OCI-LY3 (cell line): ENCODE measurements at regions not wholly inside any gene's neighbourhood (a gene's known extent, or its start where the extent isn't known, plus 50 kb on each side); places are given as distances from the start of the nearest gene placed in this dataset.
A peak's percentile ranks its signal among the peaks of the same experiment; 100 is the strongest.
"Not testable (repeated sequence)": the region's sequence is repeated elsewhere in the genome, so short reads cannot be mapped to it uniquely, and the experiment has no call there.

Experiments used
- H2AFZ ChIP-seq: fragments of 200-600, 300-600 bp; shearing (Covaris generic); 2 replicates; pipeline ENCODE4 v1.6.0; 2014; ENCODE audit warnings: antibody characterized with exemption, low read depth, low read length
- H3K27ac ChIP-seq: fragments of 200-600, 300-600 bp; sonication (generic); 2 replicates; pipeline ENCODE4 v1.5.1; 2014; ENCODE audit warnings: mild to moderate bottlenecking, low read length, moderate library complexity, mixed read lengths
- H3K27me3 ChIP-seq: fragments of 200-600, 300-600 bp; sonication (generic); 2 replicates; pipeline ENCODE4 v1.6.1; 2014; ENCODE audit warnings: low read depth, low read length, mixed read lengths
- H3K36me3 ChIP-seq: fragments of 200-600, 300-600 bp; sonication (generic); replicated peaks from 2 replicates; pipeline ENCODE3; 2014; ENCODE audit warnings: low read depth, low read length, mixed read lengths
- H3K4me1 ChIP-seq: fragments of 300-600, 200-600 bp; sonication (generic); 2 replicates; pipeline ENCODE4 v1.6.1; 2014; ENCODE audit warnings: low read length, mixed read lengths
- H3K4me2 ChIP-seq: fragments of 200-600, 300-600 bp; sonication (generic); 2 replicates; pipeline ENCODE4 v1.6.1; 2014; ENCODE audit warnings: low read length, mixed read lengths
- H3K4me3 ChIP-seq: fragments of 300-600, 200-600 bp; sonication (generic); 2 replicates; pipeline ENCODE4 v1.5.1; 2014; ENCODE audit warnings: antibody characterized with exemption, mild to moderate bottlenecking, low read length, moderate library complexity
- H3K79me2 ChIP-seq: fragments of 300-600, 200-600 bp; shearing (Covaris generic); 2 replicates; pipeline ENCODE4 v1.6.1; 2014; ENCODE audit warnings: mild to moderate bottlenecking, low read length, mixed read lengths
- H3K9ac ChIP-seq: fragments of 300-600, 200-600 bp; shearing (Covaris generic); 2 replicates; pipeline ENCODE4 v1.6.0; 2014; ENCODE audit warnings: mild to moderate bottlenecking, low read length, moderate library complexity
- H3K9me3 ChIP-seq: fragments of 200-600, 300-600 bp; shearing (Covaris generic); 2 replicates; pipeline ENCODE4 v1.6.1; 2014; ENCODE audit warnings: low read length, mixed read lengths; ENCODE audit not compliant: insufficient read depth
- H4K20me1 ChIP-seq: fragments of 200-600, 300-600 bp; sonication (generic); 2 replicates; pipeline ENCODE4 v1.6.1; 2016; ENCODE audit warnings: low read length, mixed read lengths; ENCODE audit not compliant: insufficient read depth
- CTCF ChIP-seq: fragments of 200-600, 300-600 bp; sonication (generic); IDR thresholded peaks from 2 replicates; pipeline ENCODE4 v1.5.1; 2014; ENCODE audit warnings: antibody characterized with exemption, low read length, low read depth
- EZH2phosphoT487 ChIP-seq: fragments of 200-600 bp; shearing (Covaris generic); IDR thresholded peaks from 2 replicates; pipeline ENCODE4 v1.6.1; 2018; ENCODE audit warnings: antibody characterized with exemption, mixed run types, low read depth

- Histone ChIP-seq H3K79me2 (no peaks in the 10 kb centered on the region), H2AFZ (no peak overlapping the region), H3K4me1 (peaks cover 19% of the 10 kb centered on the region), H3K9ac (no peak overlapping the region), H3K27ac (no peak overlapping the region), H3K9me3 (no peaks in the 10 kb centered on the region), H3K27me3 (peaks cover 11% of the 10 kb centered on the region), H3K4me3 (no peak overlapping the region), H4K20me1 (no peaks in the 10 kb centered on the region), H3K36me3 (no peaks in the 10 kb centered on the region), H3K4me2 (no peak overlapping the region)
- TF ChIP-seq EZH2phosphoT487, result no peak
- no peak for TF ChIP-seq CTCF
These were observed 97.8 kb upstream of the AKAP13 start for GRCh38 chr15:85282504-85283115.

DNA sequence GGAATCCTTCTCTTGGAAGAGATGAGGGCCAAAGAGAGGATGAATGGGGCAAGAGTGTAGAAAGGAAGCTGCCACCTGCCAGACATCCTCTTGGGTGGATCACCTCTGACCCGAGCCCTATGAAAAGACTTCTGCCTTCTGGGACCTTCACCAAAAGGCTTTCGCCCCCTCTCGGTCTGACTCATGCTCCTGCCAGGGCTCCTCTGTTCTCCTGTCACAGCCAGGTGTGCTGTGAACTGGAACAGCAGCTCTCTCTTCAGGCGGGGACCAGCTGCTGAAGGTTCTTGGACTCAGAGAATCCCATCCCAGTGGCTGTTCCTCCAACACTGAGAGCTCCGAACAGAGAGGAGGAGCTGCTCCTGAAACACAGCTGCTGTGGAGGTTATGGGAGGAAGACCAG lies 96.6 kb upstream of the AKAP13 start:
- H3K36me3 ChIP-seq, H2AFZ ChIP-seq: not testable (repeated sequence)
- H3K4me2 ChIP-seq, result peak overlapping the region; percentile 18; the same call in 1 of the 2 replicates

DNA sequence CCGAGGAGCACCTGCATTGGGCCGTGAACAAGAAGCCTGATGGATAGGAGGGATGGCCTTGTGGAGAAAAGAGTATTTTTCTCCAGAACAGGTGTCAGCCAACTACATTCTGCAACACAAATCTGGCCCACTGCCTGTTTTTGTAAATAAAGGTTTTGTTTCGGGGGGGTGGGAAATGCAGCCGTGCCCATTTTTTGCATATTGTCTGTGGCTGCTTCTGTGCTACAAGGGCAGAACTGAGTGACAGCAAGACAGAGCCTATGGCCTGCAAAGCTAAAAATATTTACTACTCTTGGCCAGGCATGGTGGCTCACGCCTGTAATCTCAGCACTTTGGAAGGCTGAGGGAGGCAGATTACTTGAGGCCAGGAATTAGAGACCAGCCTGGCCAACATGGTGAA lies 95.9 kb upstream of the AKAP13 start:
- no peak overlapping the region for H3K4me3 ChIP-seq
- H3K9me3 ChIP-seq, result no peaks in the 10 kb centered on the region
- no peak overlapping the region for H3K27ac ChIP-seq
- peaks cover 19% of the 10 kb centered on the region for H3K4me1 ChIP-seq
- H2AFZ ChIP-seq, result no peak overlapping the region
- H3K79me2 ChIP-seq, result no peaks in the 10 kb centered on the region
- H3K36me3 ChIP-seq, result no peaks in the 10 kb centered on the region
- H3K4me2 ChIP-seq, result no peak overlapping the region
- H4K20me1 ChIP-seq, result no peaks in the 10 kb centered on the region
- no peak overlapping the region for H3K9ac ChIP-seq
- H3K27me3 ChIP-seq, result peaks cover 22% of the 10 kb centered on the region
- TF ChIP-seq EZH2phosphoT487 (no peak), CTCF (no peak)

More for the DNA sequence above, 96.6 kb upstream of the AKAP13 start:
- not testable (repeated sequence) for H4K20me1 ChIP-seq, H3K4me3 ChIP-seq, H3K27ac ChIP-seq, H3K9ac ChIP-seq, H3K9me3 ChIP-seq, H3K79me2 ChIP-seq
- Histone ChIP-seq H3K4me1 (peaks cover 19% of the 10 kb centered on the region), H3K27me3 (peaks cover 15% of the 10 kb centered on the region)

DNA sequence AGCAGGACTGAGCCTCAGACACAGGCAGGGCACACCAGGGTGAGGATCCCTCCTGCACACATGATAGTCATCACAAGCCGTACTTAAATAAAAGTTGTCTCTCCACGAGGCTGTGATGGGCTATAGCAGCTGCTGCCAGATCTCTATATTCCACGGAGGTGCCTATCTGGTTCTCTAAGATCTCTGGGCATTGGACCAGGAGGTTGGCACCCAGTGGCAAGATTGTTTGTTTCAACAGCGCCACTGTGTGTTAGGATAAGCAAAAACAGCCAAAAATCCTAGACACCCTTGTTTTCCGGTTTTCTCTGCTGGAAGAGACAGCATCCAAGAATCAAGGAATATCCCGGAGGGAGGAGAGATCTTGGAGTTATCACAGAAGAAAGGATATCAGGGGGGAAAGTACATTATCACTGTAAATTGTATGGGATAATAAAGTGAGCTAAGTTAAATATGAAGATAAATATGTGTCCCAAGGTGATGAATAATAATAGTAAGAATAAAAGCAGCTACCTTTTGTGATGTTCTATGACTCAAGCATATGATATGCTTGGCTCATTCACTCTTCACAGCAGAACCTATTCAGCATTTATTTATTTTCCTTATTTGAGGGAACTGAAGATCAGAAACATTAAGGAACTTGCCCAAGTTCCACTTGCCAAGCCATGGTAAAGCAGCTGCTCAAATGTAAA lies 90.6 kb upstream of the AKAP13 start:
- no peak overlapping the region for H3K4me3 ChIP-seq
- no peaks in the 10 kb centered on the region for H3K36me3 ChIP-seq
- TF ChIP-seq CTCF (peak; percentile 88), EZH2phosphoT487 (no peak)
- no peaks in the 10 kb centered on the region for H3K4me1 ChIP-seq
- no peaks in the 10 kb centered on the region for H3K79me2 ChIP-seq
- no peaks in the 10 kb centered on the region for H4K20me1 ChIP-seq
- H2AFZ ChIP-seq, result no peak overlapping the region
- H3K27me3 ChIP-seq, result peaks cover 35% of the 10 kb centered on the region
- no peak overlapping the region for H3K4me2 ChIP-seq
- no peak overlapping the region for H3K9ac ChIP-seq
- H3K9me3 ChIP-seq, result no peaks in the 10 kb centered on the region
- H3K27ac ChIP-seq, result no peak overlapping the region

GRCh38 chr15:85292583-85292982 lies 87.8 kb upstream of the AKAP13 start:
- H3K27ac ChIP-seq, H3K4me1 ChIP-seq, H3K79me2 ChIP-seq, H4K20me1 ChIP-seq, H3K9me3 ChIP-seq, H3K4me2 ChIP-seq, H3K4me3 ChIP-seq, H2AFZ ChIP-seq, H3K36me3 ChIP-seq, H3K9ac ChIP-seq: not testable (repeated sequence)
- H3K27me3 ChIP-seq, result peaks cover 37% of the 10 kb centered on the region
